ENCODE measurements at regions not wholly inside any gene's neighbourhood (a gene's known extent, or its start where the extent isn't known, plus 50 kb on each side); places are given as distances from the start of the nearest gene placed in this dataset.

DNA sequence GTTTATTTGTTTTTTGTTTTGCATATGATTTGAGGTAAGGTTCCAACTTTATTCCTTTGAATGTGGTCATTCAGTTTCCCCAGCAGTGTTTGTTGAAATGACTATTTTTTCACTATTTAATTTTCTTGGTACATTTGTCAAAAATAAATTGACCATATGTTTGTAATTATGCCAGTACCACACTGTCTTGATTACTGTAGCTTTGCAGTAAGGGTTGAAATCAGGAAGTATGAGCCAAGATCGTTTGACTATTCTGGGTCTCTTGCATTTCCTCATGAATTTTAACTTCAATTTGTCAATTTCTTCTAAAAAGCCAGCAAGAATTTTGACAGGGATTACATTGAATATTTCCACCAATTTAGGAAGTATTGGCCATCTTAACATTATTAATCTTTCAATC is 199.3 kb upstream of the PPFIA2 start:
- no peak for DNase-seq (ENCODE audit: low read depth, low spot score)

DNA sequence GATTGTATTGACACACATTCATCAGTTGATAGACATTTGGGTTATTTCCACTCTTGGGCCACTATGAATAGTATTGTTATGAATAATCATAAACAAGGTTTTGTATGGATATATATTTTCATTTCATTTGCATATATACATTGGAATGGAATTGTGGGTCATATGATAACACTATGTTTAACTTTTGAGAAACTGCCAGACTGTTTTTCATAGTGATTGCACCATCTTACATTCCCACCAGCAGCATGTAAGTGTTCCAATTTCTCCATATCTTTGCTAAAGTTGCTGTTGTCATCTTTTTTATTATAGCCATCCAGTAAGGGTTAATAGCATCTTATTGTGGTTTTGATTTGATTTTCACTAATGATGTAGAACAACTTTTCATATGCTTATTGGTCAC is 198.5 kb upstream of the PPFIA2 start:
- DNase-seq (ENCODE audit: low read depth, low spot score): no peak

GRCh38 chr12:81956468-81956860 is 197.3 kb upstream of the PPFIA2 start:
- no peak for DNase-seq (ENCODE audit: low read depth, low spot score)

DNA sequence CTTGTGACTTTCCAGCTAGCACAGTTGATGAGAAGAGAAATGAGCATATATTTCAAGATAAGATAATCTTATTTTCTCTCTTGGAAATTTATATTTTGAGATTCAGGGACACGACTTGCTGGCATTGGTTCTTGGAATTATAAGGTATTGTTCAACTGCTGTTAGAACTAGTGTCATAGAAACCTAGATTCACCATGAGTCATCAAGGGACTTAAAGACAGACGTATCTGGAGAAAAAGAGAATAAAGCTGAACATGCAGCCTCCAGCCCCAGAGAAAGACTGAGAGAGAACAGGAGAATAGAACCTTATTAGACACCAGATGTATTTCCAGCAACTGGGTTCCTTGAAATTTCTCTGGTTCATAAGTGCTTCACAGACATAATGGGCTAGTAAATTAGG is 194.4 kb upstream of the PPFIA2 start:
- DNase-seq (ENCODE audit: low read depth, low spot score): no peak

DNA sequence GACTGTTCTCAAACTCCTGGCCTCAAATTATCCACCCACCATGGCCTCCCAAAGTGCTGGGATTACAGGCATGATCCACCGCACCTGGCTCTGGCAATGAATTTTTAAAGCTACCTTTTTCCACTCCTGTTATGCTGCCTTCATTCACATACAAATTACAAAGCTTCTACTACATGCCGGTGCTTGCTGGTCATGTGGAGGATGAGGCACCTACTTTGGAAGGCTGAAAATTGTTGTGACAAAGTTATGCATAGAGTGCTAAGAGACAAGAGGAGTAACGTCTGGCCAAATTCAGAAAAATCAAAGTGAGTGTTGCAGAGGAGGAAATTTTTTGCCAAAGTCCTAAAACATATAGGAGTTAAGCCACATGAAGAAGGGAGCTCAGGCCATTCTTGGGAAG is 191.7 kb upstream of the PPFIA2 start:
- no peak for DNase-seq (ENCODE audit: low read depth, low spot score)

GRCh38 chr12:81949841-81950308 is 190.7 kb upstream of the PPFIA2 start:
- no peak for DNase-seq (ENCODE audit: low read depth, low spot score)

GRCh38 chr12:81949416-81949815 is 190.3 kb upstream of the PPFIA2 start:
- DNase-seq (ENCODE audit: low read depth, low spot score): no peak

GRCh38 chr12:81944886-81945285 is 185.7 kb upstream of the PPFIA2 start:
- no peak for DNase-seq (ENCODE audit: low read depth, low spot score)

DNA sequence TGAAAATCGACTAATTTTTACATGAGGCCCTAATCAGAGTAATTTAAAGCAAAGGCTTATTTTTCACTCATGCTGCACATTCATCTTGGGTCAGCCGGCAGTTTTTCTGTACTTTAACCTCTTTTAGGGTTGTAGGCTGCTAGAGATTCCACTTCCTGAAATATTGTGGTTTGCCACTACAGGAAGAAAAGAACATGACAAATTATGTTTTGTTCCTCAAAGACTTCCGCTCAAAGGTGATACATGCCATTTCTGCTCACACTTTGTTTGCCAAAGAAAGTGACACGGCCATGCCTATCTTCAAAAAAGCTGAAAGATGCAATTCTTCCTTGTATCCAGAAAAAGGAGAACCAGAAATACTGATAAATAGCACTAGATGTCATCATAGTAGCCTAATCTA is 183.4 kb upstream of the PPFIA2 start:
- DNase-seq (ENCODE audit: low read depth, low spot score): no peak

- DNase-seq (ENCODE audit: low read depth, low spot score): no peak
Measured at GRCh38 chr12:81930037-81930436, 170.9 kb upstream of the PPFIA2 start.

DNA sequence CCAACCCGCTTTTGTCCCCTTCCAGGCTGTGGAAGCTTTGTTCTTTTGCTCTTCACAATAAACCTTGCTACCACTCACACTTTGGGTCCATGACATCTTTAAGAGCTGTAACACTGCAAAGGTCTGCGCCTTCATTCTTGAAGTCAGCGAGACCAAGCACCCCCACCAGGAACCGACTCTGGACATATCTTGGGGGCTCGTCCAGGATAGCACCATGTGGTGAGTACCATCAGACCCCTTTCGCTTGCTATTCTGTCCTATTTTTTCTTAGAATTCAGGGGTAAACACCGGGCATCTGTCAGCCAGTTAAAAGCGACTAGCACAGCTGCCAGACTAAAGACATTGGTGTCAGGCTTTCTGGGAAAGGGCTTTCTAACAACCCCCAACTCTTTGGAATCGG is 137.6 kb upstream of the PPFIA2 start:
- no peak for DNase-seq (ENCODE audit: low read depth, low spot score)

DNA sequence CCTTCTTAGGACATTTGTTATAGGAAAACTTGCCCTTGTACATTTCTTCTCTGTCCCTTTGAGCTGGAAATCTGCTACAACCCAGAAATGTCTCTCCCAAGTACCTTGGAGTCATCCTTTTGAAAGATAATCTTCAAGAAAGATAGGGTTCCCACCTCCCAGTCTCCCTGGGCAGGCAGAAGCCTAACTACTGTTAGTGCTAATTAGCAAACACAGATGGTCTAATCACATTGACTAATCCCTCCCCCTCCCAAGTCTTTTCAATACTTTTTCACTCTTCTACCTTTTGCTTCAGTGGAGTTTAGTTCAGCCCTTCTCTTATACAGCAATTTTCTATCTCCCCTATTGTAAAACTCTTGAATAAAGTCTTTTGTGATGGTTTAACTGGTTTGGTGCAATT is 129.8 kb upstream of the PPFIA2 start:
- no peak for DNase-seq (ENCODE audit: low read depth, low spot score)

GRCh38 chr12:81888106-81888740 is 129.1 kb upstream of the PPFIA2 start:
- no peak for DNase-seq (ENCODE audit: low read depth, low spot score)

DNA sequence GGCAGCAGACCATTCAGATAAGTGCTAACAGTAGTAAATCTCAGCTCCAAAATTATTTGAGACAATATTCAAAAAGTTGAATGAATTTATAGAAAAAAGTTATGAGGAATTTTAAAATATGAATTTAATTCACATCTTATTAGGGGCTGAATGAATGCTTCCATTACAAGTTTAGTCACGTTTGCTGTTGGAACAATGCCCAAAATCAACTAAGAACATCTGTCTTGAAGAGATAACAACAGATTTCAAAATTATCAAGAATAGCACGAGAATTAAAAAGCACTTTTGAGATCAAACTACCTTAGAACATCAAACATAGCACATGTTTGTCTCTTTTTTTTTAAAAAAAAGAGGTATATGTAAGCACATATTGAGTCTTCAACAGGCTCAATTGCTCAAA is 115.4 kb upstream of the PPFIA2 start:
- DNase-seq (ENCODE audit: low read depth, low spot score): no peak

DNA sequence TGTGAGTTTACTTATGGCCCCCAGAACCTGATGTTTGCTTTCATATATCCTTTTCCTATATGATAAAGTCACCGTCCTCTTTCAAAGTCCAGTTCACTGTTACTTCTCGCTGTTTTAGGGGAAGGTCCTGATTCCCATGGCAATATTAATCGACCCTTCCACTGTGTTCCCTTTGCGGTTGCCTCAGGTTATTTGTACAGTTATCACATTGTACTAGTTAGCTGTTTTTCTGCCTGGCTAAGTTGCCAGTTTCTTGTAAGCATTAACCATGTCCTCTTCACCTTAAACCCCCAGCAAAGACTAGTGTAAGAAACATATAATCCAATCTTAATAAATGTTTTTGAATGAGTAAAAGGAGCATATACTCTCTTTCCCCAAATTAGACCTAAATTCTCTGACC is 115.0 kb upstream of the PPFIA2 start:
- no peak for DNase-seq (ENCODE audit: low read depth, low spot score)

DNA sequence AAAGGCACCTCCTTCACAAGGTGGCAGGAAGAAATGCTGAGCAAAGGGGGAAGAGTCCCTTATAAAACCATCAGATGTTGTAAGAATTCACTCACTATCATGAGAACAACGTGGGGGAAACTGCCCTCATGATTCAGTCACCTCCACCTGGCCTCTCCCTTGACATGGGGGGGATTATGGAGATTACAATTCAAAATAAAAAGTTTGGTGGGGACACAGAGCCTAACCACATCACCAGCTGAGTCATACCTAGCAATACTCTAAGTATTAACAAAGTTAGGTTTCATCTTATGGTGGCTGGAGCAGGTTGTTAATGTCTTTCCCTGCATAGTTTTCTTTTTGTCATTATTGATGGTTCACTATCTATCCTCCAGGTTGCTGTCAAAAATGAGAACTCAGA is 113.2 kb upstream of the PPFIA2 start:
- no peak for DNase-seq (ENCODE audit: low read depth, low spot score)

- DNase-seq (ENCODE audit: low read depth, low spot score): no peak
Measured at GRCh38 chr12:81866081-81866480, 106.9 kb upstream of the PPFIA2 start.

DNA sequence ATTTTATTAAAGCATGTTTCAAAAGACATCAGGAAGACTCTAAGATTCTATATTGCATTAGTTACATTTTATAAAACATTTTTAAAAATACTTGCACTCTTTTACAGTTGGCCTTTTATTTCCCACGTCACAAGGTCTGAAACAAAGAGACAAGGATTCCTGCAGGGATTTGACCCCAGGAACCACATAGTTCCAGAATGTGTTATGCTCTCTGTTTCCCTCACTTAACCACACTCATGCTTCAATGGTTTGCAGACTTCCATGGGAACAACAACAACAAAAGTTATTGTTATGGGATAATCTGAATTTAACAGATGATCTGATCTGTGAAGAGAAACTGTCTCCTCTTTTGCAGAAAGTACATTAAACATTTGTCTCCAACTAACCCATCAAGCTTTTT is 104.3 kb upstream of the PPFIA2 start:
- DNase-seq (ENCODE audit: low read depth, low spot score): peak; percentile 1

DNA sequence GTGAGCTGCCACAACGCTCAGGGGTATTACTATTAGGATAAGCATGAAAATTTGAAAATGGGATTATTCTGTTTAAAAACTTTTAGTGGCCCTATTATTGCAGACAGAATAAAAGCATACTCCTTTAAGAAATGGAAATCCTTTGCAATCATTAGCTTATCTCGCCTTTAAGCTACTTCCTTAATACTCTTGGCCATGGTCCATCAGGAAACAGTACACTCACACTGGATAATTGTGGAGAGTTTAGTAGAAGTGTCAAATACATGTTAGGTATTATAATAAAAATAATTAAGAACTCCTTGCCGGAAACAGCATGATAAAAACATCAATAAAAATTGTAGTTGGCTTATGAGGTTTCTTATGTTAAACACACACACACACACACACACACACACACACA is 100.4 kb upstream of the PPFIA2 start:
- DNase-seq (ENCODE audit: low read depth, low spot score): no peak

DNA sequence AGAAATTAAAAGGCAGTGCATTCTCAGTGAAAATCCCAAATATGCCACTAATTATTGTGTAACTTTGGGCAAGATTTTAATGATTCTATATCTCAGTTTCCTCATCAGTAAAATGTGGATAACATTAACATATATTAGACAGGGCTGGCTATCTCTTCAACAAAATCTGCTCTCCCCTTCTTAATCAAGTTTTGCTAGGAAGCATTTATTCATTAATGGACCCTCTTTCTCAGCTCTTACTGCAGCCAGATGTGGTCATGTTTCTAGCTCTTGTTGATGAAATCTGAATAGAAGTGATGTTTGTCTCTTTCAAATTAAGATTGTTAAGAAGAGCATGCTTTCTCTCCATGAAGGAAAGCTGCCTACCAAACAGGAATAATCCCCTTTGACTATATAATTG is 84.4 kb upstream of the PPFIA2 start:
- no peak for DNase-seq (ENCODE audit: low read depth, low spot score)

DNA sequence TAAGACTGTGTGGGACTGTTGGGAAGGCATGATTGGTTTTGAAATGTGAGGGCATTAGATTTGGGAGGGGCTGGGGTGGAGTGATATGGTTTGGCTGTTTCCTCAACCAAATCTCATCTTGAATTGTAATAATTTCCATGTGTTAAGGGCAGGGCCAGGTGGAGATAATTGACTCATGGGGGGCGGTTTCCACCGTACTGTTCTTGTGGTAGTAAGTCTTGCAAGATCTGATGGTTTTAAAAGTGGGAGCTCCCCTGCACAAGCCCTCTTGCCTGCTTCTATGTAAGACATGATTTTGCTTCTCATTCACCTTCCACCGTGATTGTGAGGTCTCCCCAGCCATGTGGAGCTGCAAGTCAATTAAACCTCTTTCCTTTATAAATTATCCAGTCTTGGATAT is 76.6 kb upstream of the PPFIA2 start:
- no peak for DNase-seq (ENCODE audit: low read depth, low spot score)

DNA sequence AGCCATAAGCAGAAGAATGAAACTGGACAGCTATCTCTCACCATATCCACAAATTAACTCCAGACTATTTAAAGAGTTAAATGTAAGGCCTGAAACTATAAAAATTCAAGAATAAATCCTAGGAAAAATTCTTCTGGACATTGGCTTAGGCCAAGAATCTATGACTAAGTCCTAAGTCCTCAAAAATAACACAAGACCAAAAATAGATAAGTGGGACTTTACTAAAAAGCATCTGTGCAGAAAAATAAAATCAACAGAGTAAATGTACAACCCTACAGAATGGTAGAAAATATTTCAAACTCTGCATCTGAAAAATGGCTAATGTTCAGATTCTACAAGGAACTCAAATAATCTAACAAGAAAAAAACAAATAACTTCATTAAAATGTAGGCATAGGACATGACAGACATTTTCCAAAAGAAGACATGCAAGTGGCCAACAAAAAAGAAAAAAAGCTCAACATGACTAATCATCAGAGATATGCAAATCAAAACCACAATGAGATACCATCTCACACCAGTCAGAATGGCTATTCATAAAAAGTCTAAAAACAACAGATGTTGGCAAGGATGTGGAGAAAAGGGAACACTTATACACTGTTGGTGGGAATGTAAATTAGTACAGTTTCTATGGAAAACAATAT is 61.0 kb upstream of the PPFIA2 start:
- DNase-seq (ENCODE audit: low read depth, low spot score): no peak

GRCh38 chr12:81815611-81816010 is 56.5 kb upstream of the PPFIA2 start:
- no peak for DNase-seq (ENCODE audit: low read depth, low spot score)

DNA sequence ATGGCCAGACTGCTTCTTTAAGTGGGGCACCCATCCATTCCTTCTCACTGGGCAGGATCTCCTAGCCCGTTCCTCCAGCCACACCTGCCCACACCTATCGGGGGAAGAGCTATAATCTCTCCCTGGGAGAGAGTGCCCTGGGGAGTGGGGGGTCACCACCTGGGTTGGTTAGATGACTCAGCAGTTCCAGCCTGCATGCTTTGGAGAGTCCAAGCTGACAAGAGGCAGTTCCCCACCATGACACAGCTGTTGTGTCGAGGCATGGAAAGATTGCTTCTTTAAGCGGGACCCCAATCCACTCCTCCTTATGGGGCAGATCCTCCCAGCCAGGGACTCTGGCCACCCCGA is 52.6 kb upstream of the PPFIA2 start:
- DNase-seq (ENCODE audit: low read depth, low spot score): no peak

Measured in smooth muscle cell of the brain vasculature (primary cell).